RWPE1 (cell line): ENCODE measurements at regions not wholly inside any gene's neighbourhood (a gene's known extent, or its start where the extent isn't known, plus 50 kb on each side); places are given as distances from the start of the nearest gene placed in this dataset.

ENCODE experiments used
- CTCF ChIA-PET: fragments of 350-600 bp; sonication (Branson Sonifier 250); formaldehyde crosslinking; extraction: SDS; loops from one replicate; lab custom pipeline; 2021; lab: Yijun Ruan, JAX
- POLR2A ChIA-PET: fragments of 400-600 bp; formaldehyde crosslinking; extraction: SDS; loops from one replicate; lab custom pipeline; 2020; ENCODE audit warnings: antibody characterized with exemption; ENCODE audit not compliant: low non-redundant PET; lab: Yijun Ruan, JAX
- DNase-seq: peaks from one replicate; pipeline ENCODE4 v3.0.0; 2012; ENCODE audit warnings: low spot score
- H3K27ac ChIP-seq: fragments of 450-650 bp; 2 replicates; pipeline ENCODE4 v1.5.1; 2017
- TF ChIP-seq, protein P1 (sequence below): fragments of 450-650 bp; conservative IDR thresholded peaks from 2 replicates; pipeline ENCODE4 v1.5.1; 2017; ENCODE audit warnings: low read depth, mild to moderate bottlenecking

DNA sequence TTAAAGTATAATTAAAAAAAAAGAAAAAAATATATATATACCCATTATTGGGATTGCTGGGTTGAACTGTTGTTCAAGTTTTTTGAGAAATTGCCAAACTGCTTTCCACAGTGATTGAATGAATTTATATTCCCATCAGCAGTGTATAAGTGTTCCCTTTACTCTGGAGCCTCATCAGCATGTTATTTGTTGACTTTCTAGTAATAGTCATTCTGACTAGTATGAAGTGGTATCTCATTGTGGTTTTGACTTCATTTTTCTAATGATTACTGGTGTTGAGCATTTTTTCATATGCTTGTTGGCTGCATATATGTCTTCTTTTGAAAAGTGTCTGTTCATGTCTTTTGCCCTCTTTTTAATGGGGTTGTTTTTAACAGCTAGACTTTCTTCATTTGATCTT, 1260.8 kb upstream of the GJE1 start:
- TF ChIP-seq, protein P1, sequence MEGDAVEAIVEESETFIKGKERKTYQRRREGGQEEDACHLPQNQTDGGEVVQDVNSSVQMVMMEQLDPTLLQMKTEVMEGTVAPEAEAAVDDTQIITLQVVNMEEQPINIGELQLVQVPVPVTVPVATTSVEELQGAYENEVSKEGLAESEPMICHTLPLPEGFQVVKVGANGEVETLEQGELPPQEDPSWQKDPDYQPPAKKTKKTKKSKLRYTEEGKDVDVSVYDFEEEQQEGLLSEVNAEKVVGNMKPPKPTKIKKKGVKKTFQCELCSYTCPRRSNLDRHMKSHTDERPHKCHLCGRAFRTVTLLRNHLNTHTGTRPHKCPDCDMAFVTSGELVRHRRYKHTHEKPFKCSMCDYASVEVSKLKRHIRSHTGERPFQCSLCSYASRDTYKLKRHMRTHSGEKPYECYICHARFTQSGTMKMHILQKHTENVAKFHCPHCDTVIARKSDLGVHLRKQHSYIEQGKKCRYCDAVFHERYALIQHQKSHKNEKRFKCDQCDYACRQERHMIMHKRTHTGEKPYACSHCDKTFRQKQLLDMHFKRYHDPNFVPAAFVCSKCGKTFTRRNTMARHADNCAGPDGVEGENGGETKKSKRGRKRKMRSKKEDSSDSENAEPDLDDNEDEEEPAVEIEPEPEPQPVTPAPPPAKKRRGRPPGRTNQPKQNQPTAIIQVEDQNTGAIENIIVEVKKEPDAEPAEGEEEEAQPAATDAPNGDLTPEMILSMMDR: no peak
- ChIA-PET CTCF (interaction anchor here (0.7 kb wide), 1 partner anchor 1384 kb away, joined by 3 read pairs; no protein-coding TSS in a partner anchor), POLR2A (no interaction called here)
- no peak for DNase-seq
- no peak overlapping the region for H3K27ac ChIP-seq

DNA sequence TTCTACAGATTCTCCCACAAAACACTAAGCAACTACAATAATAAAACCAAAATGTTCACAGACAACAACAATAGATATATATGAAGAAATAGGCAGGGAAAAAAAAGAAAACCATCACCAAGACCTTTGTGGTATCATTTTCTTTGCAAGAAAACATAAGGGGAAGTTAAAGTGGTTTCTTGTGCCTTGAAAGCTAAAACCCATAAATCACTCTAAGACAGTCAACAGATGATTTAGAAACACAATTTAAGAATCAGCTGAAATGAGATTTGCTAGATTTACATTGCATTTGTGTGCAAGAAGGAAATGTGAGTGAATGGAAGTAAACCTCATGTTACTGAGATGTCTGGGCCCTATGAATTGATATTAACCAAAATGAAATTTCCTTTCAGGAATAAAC, 1265.4 kb upstream of the GJE1 start:
- no peak overlapping the region for H3K27ac ChIP-seq
- no peak for DNase-seq
- POLR2A ChIA-PET: no interaction called here
- TF ChIP-seq, protein P1: no peak
- CTCF ChIA-PET: no interaction called here

DNA sequence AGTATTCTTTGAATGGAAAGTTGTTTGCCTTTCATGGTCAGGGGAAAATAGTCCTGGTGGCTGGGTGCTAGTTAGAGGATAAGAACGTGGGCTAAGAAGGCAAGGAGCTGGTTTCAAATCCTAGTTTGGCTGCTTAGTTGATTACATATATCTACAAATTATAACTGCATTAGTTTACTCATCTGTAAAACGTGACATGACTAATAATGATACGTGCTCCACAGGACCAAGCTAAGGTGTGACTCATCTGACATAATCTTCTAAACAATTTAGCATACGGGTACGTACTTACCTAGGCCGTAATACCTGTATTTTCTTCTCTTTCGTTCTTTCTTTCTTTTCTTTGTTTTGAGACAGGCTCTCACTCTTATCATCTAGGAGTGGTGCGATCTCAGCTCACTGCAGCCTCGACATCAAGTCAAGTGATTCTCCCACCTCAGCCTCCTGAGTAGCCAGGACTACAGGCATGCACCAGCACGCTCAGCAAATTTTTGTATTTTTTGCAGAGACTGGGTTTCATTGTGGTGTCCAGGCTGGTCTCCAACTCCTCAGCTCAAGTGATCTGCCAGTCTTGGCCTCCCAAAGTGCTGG, 1274.2 kb upstream of the GJE1 start:
- CTCF ChIA-PET: no interaction called here
- peak; percentile 69 for DNase-seq
- TF ChIP-seq, protein P1: no peak
- POLR2A ChIA-PET: no interaction called here
- H3K27ac ChIP-seq: peak overlapping the region; percentile 53

DNA sequence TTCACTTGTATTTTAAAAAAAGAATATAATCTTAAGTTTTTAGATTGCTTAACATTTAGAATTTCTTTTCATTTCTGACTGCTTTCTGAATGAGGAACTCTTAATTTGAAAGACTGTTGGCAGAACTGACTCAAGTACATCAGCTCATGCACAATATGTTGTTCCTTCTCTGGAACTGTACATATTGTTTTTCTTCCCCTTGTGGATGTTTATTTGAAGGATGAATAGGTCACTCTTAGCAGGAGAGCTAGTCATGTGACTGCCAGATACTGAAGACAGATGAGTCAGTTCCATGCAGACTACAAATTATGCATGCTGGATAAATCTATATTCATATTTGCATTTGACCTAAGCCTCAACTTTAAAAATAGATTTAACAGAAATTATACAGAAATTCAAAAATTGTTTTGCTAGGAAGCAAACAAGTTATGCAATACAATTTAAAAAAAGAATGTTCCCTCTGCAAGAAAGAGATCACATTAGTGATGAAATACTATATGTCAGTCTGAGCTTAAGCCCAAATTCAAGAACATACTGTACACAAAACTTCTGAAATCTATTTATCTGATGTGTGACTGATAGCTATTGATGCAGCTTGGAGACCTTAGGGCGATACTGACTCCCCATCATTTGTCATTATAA, 1274.9 kb upstream of the GJE1 start:
- peak; percentile 57 for DNase-seq
- TF ChIP-seq, protein P1: no peak
- H3K27ac ChIP-seq: no peak overlapping the region
- ChIA-PET POLR2A (no interaction called here), CTCF (no interaction called here)

DNA sequence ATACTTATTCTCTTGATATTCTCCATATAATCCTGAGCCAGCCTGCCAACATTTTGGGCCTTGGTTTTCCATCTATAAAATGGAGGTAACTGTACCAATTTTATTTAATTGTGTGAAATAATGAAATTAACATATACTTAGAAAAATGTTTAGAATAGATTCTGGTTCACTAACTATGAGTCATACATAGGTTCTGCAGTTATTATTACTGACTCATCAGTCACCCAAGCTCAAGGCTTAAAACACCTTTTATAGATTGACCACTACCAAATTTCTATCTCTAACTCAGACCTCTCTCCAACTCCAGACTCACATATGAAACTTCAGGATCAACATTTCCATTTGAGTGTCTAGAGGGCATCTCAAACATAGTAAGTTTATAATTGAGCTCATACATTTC, 1277.2 kb upstream of the GJE1 start:
- ChIA-PET POLR2A (no interaction called here), CTCF (no interaction called here)
- peak; percentile 28 for DNase-seq
- no peak overlapping the region for H3K27ac ChIP-seq
- TF ChIP-seq, protein P1: no peak

DNA sequence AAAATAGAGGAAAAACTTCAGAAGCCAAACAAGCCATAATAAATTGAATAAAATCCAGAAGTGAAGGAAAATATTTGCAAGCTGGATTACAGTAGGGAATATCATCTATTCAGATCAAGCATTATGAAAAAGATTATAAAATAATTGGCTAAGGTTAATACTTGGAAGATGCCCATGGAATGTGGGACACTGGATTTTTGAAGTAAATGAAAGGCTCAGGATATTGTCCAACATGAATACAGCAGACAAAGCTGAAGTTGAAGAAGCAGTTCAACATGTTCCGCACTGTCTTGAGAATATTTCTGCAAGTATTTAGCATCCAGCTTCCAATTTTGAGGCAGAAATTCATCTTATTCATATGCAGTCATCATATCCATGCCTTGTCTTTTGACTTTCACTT, 1278.4 kb upstream of the GJE1 start:
- ChIA-PET POLR2A (no interaction called here), CTCF (interaction anchor here (0.7 kb wide), 1 partner anchor 1646 kb away, joined by 3 read pairs; no protein-coding TSS in a partner anchor)
- TF ChIP-seq, protein P1: no peak
- DNase-seq: no peak
- H3K27ac ChIP-seq: no peak overlapping the region
